GM18870 (cell line): ENCODE measurements at regions not wholly inside any gene's neighbourhood (a gene's known extent, or its start where the extent isn't known, plus 50 kb on each side); places are given as distances from the start of the nearest gene placed in this dataset.
A peak's percentile ranks its signal among the peaks of the same experiment; 100 is the strongest.

Experiments used
- ATAC-seq: cut with Tn5 transposase; IDR thresholded peaks from one replicate; pipeline ENCODE4 v1.9.1; 2021; ENCODE audit warnings: moderate library complexity; ENCODE audit not compliant: unreplicated experiment

DNA sequence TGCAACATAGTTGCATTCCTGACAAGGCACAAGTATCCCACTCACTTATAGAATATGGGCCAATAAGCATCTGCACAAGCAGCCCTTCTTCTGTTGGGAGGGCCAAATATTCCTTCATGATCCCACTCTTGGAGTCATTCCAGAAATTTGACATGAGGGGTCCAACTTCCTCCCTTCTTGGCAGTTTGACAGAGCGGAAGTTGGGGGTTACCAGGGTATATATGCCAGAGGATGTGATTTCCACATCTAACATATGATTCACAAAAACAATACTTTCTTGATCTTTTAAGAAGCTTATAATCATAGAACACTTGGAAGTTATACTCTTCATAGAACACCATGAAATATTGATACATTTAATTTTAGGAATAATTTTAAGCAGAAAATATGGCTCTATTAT lies 100.9 kb upstream of the CRBN start:
- ATAC-seq = no peak

DNA sequence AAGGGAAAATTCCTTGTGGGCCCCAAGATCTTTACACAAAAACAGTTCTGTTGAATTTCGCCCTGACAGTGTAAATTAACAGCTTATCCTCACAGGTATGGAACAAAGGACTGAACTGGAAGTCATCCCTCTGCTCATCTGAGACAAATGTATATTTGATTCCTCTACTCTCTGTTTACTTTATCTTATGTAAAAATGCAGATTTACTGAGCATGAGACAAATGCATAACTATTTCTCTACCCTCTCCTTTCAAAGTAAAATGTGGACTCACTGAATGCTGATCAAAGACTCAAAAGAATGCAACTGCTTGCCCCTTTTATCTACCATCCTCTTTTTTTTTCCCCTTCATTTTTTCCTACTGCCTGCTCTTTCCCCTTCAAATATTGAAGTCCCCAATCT lies 98.6 kb upstream of the CRBN start:
- ATAC-seq = no peak

DNA sequence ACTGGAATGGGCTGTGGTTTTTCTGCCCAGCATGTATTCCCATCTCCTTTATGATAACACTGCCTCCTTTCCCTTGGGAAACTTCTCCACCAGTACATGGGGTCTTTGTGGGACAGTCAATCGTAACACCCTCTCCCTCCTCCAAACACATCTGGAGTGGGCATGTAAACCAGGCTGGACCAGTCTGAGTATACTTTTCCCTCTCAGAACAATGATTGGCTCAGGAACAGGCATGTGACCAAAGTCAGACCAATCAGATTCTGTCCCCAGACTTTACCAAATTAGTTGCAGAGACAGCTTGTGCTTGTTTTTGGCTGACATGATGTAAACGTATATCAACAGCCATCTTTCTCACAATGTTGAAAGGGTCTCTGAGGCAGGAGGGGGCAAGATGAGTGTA lies 97.1 kb upstream of the CRBN start:
- ATAC-seq = no peak

DNA sequence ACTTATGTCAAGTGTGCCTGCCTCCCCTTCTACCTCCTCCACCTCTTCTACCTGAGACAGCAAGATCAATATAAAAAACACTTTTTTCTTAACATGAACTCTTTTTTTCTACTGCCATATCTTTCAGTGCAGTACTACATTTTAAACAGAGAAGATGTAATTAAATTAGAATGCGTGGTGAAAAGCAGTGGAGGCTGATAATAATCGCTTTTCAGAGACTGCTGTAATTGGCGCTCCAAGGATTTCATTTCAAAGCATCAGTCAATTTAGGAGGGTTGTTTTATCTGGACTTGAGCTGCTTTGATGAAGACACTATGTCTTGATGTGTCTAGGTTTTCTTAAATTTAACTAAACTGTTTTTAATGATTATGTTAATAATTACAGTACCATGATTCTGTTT lies 85.3 kb upstream of the CRBN start:
- no peak for ATAC-seq

DNA sequence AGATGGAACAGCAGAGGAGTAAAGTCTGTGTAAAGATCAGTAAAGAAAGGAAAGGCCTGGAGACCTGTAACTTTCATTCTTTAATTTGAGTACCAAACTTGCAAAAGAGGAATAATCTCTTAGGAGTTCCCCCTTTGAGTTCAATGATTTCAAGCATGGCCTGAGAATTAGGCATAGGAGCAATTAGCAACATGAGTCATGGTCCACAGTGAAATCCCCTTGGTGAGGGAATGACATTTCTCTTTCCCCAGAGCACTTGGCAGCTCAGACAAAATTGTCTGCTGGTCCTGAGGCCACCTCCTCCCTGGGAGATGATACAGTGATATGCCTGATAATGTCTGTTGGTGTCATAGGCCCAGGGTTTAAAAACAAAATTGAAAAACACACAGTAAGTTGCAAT lies 81.4 kb upstream of the CRBN start:
- ATAC-seq = peak; percentile 60

DNA sequence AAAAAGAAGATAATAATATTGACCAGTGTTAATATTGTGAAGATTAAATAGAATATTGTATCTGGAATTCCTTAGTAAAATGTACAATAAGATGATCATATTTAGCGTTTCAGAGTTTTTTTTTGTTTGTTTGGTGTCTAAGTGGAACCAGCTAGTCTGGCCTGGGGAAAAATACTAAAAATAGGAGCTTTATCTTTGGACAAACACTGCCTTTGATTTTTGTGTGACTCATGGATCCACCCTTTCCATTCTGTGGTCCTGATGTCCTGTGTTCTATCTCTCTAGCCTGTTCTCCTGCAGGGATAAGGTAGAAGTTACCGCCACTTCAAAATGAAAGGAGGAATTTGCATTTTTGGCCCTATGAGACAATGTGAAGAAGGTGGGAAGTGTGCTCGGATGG lies 79.7 kb upstream of the CRBN start:
- no peak for ATAC-seq

DNA sequence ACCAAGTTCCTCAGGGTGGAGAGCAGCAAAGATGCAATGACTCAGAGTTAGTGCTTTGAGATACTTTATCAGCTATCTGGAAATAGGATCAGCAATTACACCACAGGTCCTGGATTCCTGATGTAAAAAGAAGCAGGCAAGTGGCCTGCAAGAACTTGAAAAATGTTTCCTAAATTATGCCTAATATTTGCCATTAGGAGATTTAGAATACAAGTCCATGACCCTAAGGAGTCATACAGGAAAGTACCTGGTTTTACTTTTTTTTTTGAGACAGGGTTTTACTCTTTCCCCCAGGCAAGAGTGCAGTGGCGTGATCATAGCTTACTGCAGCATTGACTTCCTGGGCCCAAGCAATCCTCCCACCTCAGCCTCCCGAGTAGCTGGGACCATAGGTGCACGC lies 78.8 kb upstream of the CRBN start:
- ATAC-seq = no peak

DNA sequence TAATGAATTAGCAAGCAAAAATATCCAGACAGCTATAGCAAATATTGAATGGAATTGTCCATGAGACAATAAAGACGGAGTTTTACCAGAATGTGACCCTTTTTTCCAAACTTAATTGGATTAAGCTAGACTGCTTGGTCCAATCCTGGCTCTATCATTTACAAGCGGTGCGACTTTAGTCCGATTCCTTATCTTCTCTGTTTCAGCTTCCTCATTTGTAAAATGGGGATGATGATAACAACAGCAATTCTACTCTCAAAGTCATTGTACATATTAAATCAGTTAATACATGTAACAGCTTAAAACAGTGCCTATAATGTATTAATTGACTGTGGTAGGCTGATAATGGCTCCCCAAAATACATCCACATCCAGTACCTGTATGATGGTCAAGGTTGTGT lies 62.1 kb upstream of the CRBN start:
- no peak for ATAC-seq

DNA sequence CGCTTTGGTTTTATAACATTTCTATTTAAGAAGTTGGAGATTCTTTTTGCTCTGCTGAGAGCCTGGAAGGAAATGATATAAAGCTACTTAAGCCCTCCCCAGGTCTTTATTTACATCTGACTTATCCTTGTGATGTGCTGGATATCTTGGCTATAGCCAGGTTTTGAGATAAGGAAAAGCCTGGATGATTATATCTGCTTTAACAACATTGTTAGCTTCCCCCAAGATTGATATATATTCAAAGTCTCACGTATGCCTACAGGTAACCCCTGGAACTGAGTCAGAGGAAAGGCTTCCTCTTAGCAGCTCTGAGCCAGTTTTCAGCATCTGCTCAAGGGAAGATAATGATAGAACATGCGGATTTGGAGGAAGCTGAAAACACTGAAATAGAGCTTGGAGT lies 61.5 kb upstream of the CRBN start:
- no peak for ATAC-seq

DNA sequence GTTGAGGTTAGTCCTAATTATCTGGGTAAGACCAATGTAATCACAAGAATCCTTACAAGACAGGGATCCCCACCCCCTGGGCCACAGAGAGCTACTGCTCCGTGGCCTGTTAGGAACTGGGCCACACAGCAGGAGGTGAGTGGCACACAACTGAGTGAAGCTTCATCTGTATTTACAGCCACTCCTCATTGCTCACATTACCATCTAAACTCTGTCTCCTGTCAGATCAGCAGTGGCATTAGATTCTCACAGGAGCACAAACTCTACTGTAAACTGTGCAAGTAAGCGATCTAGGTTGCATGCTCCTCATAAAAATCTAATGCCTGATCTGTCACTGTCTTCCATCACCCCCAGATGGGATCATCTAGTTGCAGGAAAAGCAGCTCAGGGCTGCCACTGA lies 58.5 kb upstream of the CRBN start:
- no peak for ATAC-seq

DNA sequence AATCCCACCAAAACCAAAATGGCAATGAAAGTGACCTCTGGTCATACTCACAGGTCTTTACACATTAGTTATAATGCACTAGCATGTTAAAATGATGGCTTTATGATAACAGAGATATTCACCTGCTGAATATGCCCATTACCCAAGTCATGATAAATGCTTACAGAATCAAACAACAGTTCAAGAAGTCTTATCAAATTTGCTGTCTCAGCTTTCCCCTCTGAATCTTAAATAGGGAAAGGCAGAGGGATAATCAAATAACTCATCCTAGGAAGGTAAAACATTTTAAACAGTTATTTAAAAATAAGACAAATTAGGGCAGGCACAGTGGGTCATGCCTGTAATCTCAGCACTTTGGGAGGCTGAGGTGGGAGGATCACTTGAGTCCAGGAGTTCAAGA lies 52.8 kb upstream of the CRBN start:
- no peak for ATAC-seq
